LNCAP (cell line): ENCODE measurements at regions not wholly inside any gene's neighbourhood (a gene's known extent, or its start where the extent isn't known, plus 50 kb on each side); places are given as distances from the start of the nearest gene placed in this dataset.

Source experiments
- CTCF ChIP-seq: fragments of 450-650 bp; IDR thresholded peaks from 2 replicates; pipeline ENCODE4 v1.5.1; 2017; ENCODE audit warnings: mild to moderate bottlenecking

- TF ChIP-seq CTCF, result no peak
These were observed 697.0 kb downstream of the SORCS1 start for GRCh38 chr10:106467506-106467905.

- no peak for TF ChIP-seq CTCF
These were observed 707.0 kb downstream of the SORCS1 start for GRCh38 chr10:106457522-106457921.

GRCh38 chr10:106454233-106454632, 710.3 kb downstream of the SORCS1 start:
- TF ChIP-seq CTCF, result no peak

GRCh38 chr10:106450966-106451365, 713.5 kb downstream of the SORCS1 start:
- TF ChIP-seq CTCF, result no peak

- TF ChIP-seq CTCF, result no peak
These were observed 717.6 kb downstream of the SORCS1 start for GRCh38 chr10:106446920-106447319.

- no peak for TF ChIP-seq CTCF
These were observed 722.3 kb downstream of the SORCS1 start for GRCh38 chr10:106442223-106442622.

- no peak for TF ChIP-seq CTCF
These were observed 723.7 kb downstream of the SORCS1 start for GRCh38 chr10:106440767-106441166.

- TF ChIP-seq CTCF, result no peak
These were observed 724.2 kb downstream of the SORCS1 start for GRCh38 chr10:106440355-106440754.
